Heart right ventricle (tissue), 16 donors: ENCODE measurements at regions not wholly inside any gene's neighbourhood (a gene's known extent, or its start where the extent isn't known, plus 50 kb on each side); places are given as distances from the start of the nearest gene placed in this dataset.

ENCODE experiments used
- ATAC-seq, 8 donors: fragments of 200-7000 bp; cut with Tn5 transposase; one replicate each; pipeline ENCODE4 v1.9.1; 2020; ENCODE audit warnings: mild to moderate bottlenecking in 8 of 8, moderate library complexity in 8 of 8, moderate number of reproducible peaks in 1 of 8
- DNase-seq, 2 donors: peaks; one replicate each; pipeline ENCODE4 v3.0.0-alpha.2; 2020
- H3K27ac ChIP-seq, 10 donors: fragments of 200-600 bp; sonication (generic) in 2 of 10; one replicate each; pipeline versions ENCODE4 v1.5.0 to v1.8.0; 2020 to 2022; ENCODE audit warnings: mild to moderate bottlenecking in 3 of 10
- H3K27me3 ChIP-seq, 7 donors: fragments of 200-600 bp; one replicate each; pipeline ENCODE4 v1.8.0; 2021 to 2022; ENCODE audit warnings: mild to moderate bottlenecking in 2 of 7
- H3K36me3 ChIP-seq, 9 donors: fragments of 200-600 bp; sonication (generic) in 1 of 9; one replicate each; pipeline versions ENCODE4 v1.5.0 to v1.8.0; 2020 to 2022; ENCODE audit warnings: mild to moderate bottlenecking in 2 of 9
- H3K4me1 ChIP-seq, 9 donors: fragments of 200-600 bp; sonication (generic) in 1 of 9; one replicate each; pipeline versions ENCODE4 v1.5.0 to v1.8.0; 2020 to 2022; ENCODE audit warnings: mild to moderate bottlenecking in 4 of 9
- H3K4me3 ChIP-seq, 10 donors: fragments of 200-600 bp; sonication (generic) in 2 of 10; one replicate each; pipeline versions ENCODE4 v1.5.0 to v1.8.0; 2020 to 2022; ENCODE audit warnings: mild to moderate bottlenecking in 7 of 10, moderate library complexity in 2 of 10
- H3K9me3 ChIP-seq, 11 donors: fragments of 200-600 bp in 10 of 11; sonication (generic) in 2 of 11; one replicate each; pipeline versions ENCODE4 v1.5.0 to v1.8.0; 2013 to 2022; ENCODE audit warnings: mild to moderate bottlenecking in 2 of 11, control low read depth in 1 of 11, moderate library complexity in 1 of 11
- CTCF ChIP-seq, 9 donors: fragments of 200-600 bp; sonication (generic) in 2 of 9; IDR thresholded peaks; one replicate each; pipeline versions ENCODE4 v1.5.0 to v1.8.0; 2021 to 2022; ENCODE audit warnings: antibody characterized with exemption in 9 of 9, mild to moderate bottlenecking in 5 of 9, moderate library complexity in 1 of 9
- WGBS, 2 donors: extraction: QIAGEN DNeasy Blood & Tissue Kit; methylation state at CpG; one replicate each; pipeline ENCODE4 v1.1.7; 2013; ENCODE audit warnings: inconsistent platforms in 1 of 2; 5-methylcytosine and 5-hydroxymethylcytosine counted together
- intact Hi-C, 10 donors: fragments of 100-400 bp; cut with DNase I; formaldehyde crosslinking; loops; one replicate each; pipeline versions ENCODE4 v1.11.1 to v1.14.2; 2022
- donor health status: Arrhythmogenic right ventricular cardiomyopathy.
- donor health status: ischemic (EF 13 %, LVEDD 7.1; RV severe dilation, severe dysfunction).
- donor health status: healthy with polysubstance abuse.
- donor health status: DM: no; HTN: yes; CAD: no.
- donor health status: DM: no; HTN: no; CAD: no.
- donor health status: ischemic (EF 25% LVEDD 6.9; RV normal size, moderate dysfunction).
- donor health status: ischemic (EF 25% LVEDD 5.7; RV mildly dilated, moderate dysfunction).
- donor health status: healthy.
- donor health status: DM: yes; HTN: yes; CAD: no.
- donor health status: Ischemic cardiomyopathy.
- donor health status: ischemic (EF 35%, LVEDD 5.7; RV mildly dilated, moderate dysfunction).
- donor health status: nonischemic (EF 11% LVEDD 7.7; RV severe dilation, severe dysfunction).
- donor health status: DM: yes; HTN: yes; CAD: no.
- donor health status: PGD.
- donor health status: ischemic (EF 29% LVEDD 5.4; RV normal size, mild dysfunction).
- donor health status: nonischemic (EF 23%, LVEDD 6.1; RV moderate dilation, normal function).

- H3K27me3 ChIP-seq = no peaks in the 10 kb centered on the region
- H3K9me3 ChIP-seq = no peaks in the 10 kb centered on the region
- no peak for TF ChIP-seq CTCF (IDR thresholded peaks at IDR 0.05)
- H3K27ac ChIP-seq = no peak overlapping the region
- H3K36me3 ChIP-seq = no peaks in the 10 kb centered on the region
- H3K4me1 ChIP-seq = no peaks in the 10 kb centered on the region
- DNase-seq = no peak
- no peak for ATAC-seq
- WGBS, 2 donors = 80 to 88% methylated on average over 5 of the region's 5 CpGs
- H3K4me3 ChIP-seq = no peak overlapping the region
- intact Hi-C loops = loop anchor here in 1 of 10 donors (10.0 kb wide), 1 partner anchor 115 kb away; no protein-coding TSS in a partner anchor
Measured at GRCh38 chr5:155259648-155260047, 246.1 kb downstream of the KIF4B start.

- H3K27ac ChIP-seq = no peak overlapping the region
- no peak overlapping the region for H3K4me3 ChIP-seq
- DNase-seq (no peak), ATAC-seq (peak in 3 of 8 donors; percentile 44 to 66 (median 50))
- H3K36me3 ChIP-seq = no peaks in the 10 kb centered on the region
- H3K9me3 ChIP-seq = no peaks in the 10 kb centered on the region
- H3K4me1 ChIP-seq = peaks cover 0 to 3% (median 0%) of the 10 kb centered on the region in 9 donors
- WGBS, 2 donors = 61 to 74% methylated on average over 3 of the region's 3 CpGs
- intact Hi-C loops = loop anchor here in 1 of 10 donors (10.0 kb wide), 1 partner anchor 116 kb away; no protein-coding TSS in a partner anchor
- peak in 6 of 9 donors; percentile 14 to 44 (median 26) for TF ChIP-seq CTCF (IDR thresholded peaks at IDR 0.05)
- H3K27me3 ChIP-seq = no peaks in the 10 kb centered on the region
Measured at GRCh38 chr5:155260798-155261197, 247.2 kb downstream of the KIF4B start.

GRCh38 chr5:155263381-155263780 lies 249.8 kb downstream of the KIF4B start:
- ATAC-seq (no peak), DNase-seq (no peak)
- no peak overlapping the region for H3K27ac ChIP-seq
- intact Hi-C loops = loop anchor here in 1 of 10 donors (10.0 kb wide), 1 partner anchor 119 kb away; no protein-coding TSS in a partner anchor
- WGBS, 2 donors = 65 to 80% methylated on average over 2 of the region's 2 CpGs
- H3K27me3 ChIP-seq = no peaks in the 10 kb centered on the region
- no peak for TF ChIP-seq CTCF (IDR thresholded peaks at IDR 0.05)
- H3K4me3 ChIP-seq = no peak overlapping the region
- H3K9me3 ChIP-seq = no peaks in the 10 kb centered on the region
- H3K36me3 ChIP-seq = no peaks in the 10 kb centered on the region
- H3K4me1 ChIP-seq = peaks cover 0 to 3% (median 0%) of the 10 kb centered on the region in 9 donors

GRCh38 chr5:155264809-155265208 lies 251.3 kb downstream of the KIF4B start:
- H3K36me3 ChIP-seq = no peaks in the 10 kb centered on the region
- intact Hi-C loops = loop anchor here in 1 of 10 donors (10.0 kb wide), 1 partner anchor 120 kb away; no protein-coding TSS in a partner anchor
- no peak for TF ChIP-seq CTCF (IDR thresholded peaks at IDR 0.05)
- peak in 3 of 8 donors; percentile 22 to 62 (median 54) for ATAC-seq
- no peak overlapping the region for H3K27ac ChIP-seq
- H3K4me3 ChIP-seq = no peak overlapping the region
- H3K9me3 ChIP-seq = no peaks in the 10 kb centered on the region
- no peaks in the 10 kb centered on the region for H3K27me3 ChIP-seq
- H3K4me1 ChIP-seq = peaks cover 0 to 3% (median 0%) of the 10 kb centered on the region in 9 donors
- no peak for DNase-seq
- 54% methylated on average over 5 of the region's 5 CpGs for WGBS, 2 donors
